GM23338 (cell line): ENCODE measurements at regions not wholly inside any gene's neighbourhood (a gene's known extent, or its start where the extent isn't known, plus 50 kb on each side); places are given as distances from the start of the nearest gene placed in this dataset.

ENCODE experiments used
- CREB1 ChIP-seq: fragments of 250-450 bp; sonication (Bioruptor Pico); IDR thresholded peaks from 2 replicates; pipeline ENCODE4 v1.5.0; 2020; ENCODE audit warnings: low read depth, mild to moderate bottlenecking, moderate library complexity
- EZH2 ChIP-seq: fragments of 200-600 bp; sonication (generic); IDR thresholded peaks from one replicate; pipeline ENCODE4 v1.8.0; 2017; ENCODE audit warnings: antibody characterized with exemption, mild to moderate bottlenecking, low read depth; ENCODE audit not compliant: unreplicated experiment
- EZH2phosphoT487 ChIP-seq: fragments of 200-600 bp; sonication (generic); IDR thresholded peaks from one replicate; pipeline ENCODE4 v1.8.1; 2018; ENCODE audit warnings: antibody characterized with exemption; ENCODE audit not compliant: unreplicated experiment
- JUNB ChIP-seq: IDR thresholded peaks from one replicate; pipeline ENCODE4 v1.6.1; 2016; ENCODE audit warnings: antibody characterized with exemption; ENCODE audit not compliant: unreplicated experiment
- NANOG ChIP-seq: IDR thresholded peaks from 2 replicates; pipeline ENCODE4 v1.6.1; 2016; ENCODE audit warnings: antibody characterized with exemption, borderline replicate concordance
- POLR2AphosphoS5 ChIP-seq: IDR thresholded peaks from 2 replicates; pipeline ENCODE4 v1.6.1; 2016; ENCODE audit warnings: antibody characterized with exemption, low read depth
- ZNF114 ChIP-seq: fragments of 250-450 bp; sonication (Bioruptor Pico); IDR thresholded peaks from 2 replicates; pipeline ENCODE4 v1.5.0; 2020; ENCODE audit warnings: mild to moderate bottlenecking, moderate library complexity
- ZNF331 ChIP-seq: fragments of 250-450 bp; sonication (Bioruptor Pico); IDR thresholded peaks from 2 replicates; pipeline ENCODE4 v1.5.0; 2020; ENCODE audit warnings: low read depth, mild to moderate bottlenecking, moderate library complexity
- TF ChIP-seq, protein P1 (sequence below), 2 experiments: fragments of 200-600 bp in 1 of 2; sonication (generic) in 1 of 2; conservative IDR thresholded peaks; 2 replicates each; pipeline versions ENCODE4 v1.5.1 to v1.6.1; 2016 to 2017; ENCODE audit warnings: antibody characterized with exemption in 2 of 2, low read depth in 2 of 2, mild to moderate bottlenecking in 2 of 2, moderate library complexity in 1 of 2
- TF ChIP-seq, protein P2 (sequence below): fragments of 250-450 bp; sonication (Bioruptor Pico); IDR thresholded peaks from 2 replicates; pipeline ENCODE4 v1.5.0; 2020; ENCODE audit warnings: mild to moderate bottlenecking, moderate library complexity
- TF ChIP-seq, protein P3 (sequence below): IDR thresholded peaks from one replicate; pipeline ENCODE4 v1.6.1; 2018; ENCODE audit warnings: antibody characterized with exemption; ENCODE audit not compliant: unreplicated experiment
- TF ChIP-seq, protein P4 (sequence below): IDR thresholded peaks from 2 replicates; pipeline ENCODE4 v1.6.1; 2016; ENCODE audit warnings: antibody characterized with exemption

DNA sequence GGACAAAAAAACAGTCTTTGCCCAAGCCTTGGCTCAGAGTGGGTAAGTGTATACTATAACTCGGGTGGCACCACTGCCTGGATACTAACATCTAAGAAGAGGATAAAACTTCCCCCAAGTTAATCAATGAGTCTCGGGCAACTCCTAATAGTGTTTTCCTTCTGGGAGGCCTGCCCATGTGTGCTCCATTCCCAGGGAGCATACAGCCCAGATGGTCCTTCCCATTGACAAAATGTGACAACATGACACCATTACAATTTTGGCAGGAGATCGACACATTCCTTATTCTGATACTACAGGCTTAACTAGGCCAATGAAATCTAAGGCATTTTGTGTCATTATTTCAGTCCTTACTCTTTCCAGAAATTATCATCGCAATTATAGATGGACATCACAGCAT lies 52.7 kb upstream of the CRIM1 start:
- TF ChIP-seq, protein P1, sequence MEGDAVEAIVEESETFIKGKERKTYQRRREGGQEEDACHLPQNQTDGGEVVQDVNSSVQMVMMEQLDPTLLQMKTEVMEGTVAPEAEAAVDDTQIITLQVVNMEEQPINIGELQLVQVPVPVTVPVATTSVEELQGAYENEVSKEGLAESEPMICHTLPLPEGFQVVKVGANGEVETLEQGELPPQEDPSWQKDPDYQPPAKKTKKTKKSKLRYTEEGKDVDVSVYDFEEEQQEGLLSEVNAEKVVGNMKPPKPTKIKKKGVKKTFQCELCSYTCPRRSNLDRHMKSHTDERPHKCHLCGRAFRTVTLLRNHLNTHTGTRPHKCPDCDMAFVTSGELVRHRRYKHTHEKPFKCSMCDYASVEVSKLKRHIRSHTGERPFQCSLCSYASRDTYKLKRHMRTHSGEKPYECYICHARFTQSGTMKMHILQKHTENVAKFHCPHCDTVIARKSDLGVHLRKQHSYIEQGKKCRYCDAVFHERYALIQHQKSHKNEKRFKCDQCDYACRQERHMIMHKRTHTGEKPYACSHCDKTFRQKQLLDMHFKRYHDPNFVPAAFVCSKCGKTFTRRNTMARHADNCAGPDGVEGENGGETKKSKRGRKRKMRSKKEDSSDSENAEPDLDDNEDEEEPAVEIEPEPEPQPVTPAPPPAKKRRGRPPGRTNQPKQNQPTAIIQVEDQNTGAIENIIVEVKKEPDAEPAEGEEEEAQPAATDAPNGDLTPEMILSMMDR (conservative IDR thresholded peaks at IDR 0.05; ENCODE audit: low read depth in 2 of 2): no peak
- TF ChIP-seq, protein P2, sequence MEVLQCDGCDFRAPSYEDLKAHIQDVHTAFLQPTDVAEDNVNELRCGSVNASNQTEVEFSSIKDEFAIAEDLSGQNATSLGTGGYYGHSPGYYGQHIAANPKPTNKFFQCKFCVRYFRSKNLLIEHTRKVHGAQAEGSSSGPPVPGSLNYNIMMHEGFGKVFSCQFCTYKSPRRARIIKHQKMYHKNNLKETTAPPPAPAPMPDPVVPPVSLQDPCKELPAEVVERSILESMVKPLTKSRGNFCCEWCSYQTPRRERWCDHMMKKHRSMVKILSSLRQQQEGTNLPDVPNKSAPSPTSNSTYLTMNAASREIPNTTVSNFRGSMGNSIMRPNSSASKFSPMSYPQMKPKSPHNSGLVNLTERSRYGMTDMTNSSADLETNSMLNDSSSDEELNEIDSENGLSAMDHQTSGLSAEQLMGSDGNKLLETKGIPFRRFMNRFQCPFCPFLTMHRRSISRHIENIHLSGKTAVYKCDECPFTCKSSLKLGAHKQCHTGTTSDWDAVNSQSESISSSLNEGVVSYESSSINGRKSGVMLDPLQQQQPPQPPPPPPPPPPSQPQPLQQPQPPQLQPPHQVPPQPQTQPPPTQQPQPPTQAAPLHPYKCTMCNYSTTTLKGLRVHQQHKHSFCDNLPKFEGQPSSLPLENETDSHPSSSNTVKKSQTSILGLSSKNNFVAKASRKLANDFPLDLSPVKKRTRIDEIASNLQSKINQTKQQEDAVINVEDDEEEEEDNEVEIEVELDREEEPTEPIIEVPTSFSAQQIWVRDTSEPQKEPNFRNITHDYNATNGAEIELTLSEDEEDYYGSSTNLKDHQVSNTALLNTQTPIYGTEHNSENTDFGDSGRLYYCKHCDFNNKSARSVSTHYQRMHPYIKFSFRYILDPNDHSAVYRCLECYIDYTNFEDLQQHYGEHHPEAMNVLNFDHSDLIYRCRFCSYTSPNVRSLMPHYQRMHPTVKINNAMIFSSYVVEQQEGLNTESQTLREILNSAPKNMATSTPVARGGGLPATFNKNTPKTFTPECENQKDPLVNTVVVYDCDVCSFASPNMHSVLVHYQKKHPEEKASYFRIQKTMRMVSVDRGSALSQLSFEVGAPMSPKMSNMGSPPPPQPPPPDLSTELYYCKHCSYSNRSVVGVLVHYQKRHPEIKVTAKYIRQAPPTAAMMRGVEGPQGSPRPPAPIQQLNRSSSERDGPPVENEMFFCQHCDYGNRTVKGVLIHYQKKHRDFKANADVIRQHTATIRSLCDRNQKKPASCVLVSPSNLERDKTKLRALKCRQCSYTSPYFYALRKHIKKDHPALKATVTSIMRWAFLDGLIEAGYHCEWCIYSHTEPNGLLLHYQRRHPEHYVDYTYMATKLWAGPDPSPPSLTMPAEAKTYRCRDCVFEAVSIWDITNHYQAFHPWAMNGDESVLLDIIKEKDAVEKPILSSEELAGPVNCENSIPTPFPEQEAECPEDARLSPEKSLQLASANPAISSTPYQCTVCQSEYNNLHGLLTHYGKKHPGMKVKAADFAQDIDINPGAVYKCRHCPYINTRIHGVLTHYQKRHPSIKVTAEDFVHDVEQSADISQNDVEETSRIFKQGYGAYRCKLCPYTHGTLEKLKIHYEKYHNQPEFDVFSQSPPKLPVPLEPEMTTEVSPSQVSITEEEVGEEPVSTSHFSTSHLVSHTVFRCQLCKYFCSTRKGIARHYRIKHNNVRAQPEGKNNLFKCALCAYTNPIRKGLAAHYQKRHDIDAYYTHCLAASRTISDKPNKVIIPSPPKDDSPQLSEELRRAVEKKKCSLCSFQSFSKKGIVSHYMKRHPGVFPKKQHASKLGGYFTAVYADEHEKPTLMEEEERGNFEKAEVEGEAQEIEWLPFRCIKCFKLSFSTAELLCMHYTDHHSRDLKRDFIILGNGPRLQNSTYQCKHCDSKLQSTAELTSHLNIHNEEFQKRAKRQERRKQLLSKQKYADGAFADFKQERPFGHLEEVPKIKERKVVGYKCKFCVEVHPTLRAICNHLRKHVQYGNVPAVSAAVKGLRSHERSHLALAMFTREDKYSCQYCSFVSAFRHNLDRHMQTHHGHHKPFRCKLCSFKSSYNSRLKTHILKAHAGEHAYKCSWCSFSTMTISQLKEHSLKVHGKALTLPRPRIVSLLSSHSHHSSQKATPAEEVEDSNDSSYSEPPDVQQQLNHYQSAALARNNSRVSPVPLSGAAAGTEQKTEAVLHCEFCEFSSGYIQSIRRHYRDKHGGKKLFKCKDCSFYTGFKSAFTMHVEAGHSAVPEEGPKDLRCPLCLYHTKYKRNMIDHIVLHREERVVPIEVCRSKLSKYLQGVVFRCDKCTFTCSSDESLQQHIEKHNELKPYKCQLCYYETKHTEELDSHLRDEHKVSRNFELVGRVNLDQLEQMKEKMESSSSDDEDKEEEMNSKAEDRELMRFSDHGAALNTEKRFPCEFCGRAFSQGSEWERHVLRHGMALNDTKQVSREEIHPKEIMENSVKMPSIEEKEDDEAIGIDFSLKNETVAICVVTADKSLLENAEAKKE: no peak
- TF ChIP-seq EZH2phosphoT487: no peak
- no peak for TF ChIP-seq EZH2
- TF ChIP-seq, protein P3, sequence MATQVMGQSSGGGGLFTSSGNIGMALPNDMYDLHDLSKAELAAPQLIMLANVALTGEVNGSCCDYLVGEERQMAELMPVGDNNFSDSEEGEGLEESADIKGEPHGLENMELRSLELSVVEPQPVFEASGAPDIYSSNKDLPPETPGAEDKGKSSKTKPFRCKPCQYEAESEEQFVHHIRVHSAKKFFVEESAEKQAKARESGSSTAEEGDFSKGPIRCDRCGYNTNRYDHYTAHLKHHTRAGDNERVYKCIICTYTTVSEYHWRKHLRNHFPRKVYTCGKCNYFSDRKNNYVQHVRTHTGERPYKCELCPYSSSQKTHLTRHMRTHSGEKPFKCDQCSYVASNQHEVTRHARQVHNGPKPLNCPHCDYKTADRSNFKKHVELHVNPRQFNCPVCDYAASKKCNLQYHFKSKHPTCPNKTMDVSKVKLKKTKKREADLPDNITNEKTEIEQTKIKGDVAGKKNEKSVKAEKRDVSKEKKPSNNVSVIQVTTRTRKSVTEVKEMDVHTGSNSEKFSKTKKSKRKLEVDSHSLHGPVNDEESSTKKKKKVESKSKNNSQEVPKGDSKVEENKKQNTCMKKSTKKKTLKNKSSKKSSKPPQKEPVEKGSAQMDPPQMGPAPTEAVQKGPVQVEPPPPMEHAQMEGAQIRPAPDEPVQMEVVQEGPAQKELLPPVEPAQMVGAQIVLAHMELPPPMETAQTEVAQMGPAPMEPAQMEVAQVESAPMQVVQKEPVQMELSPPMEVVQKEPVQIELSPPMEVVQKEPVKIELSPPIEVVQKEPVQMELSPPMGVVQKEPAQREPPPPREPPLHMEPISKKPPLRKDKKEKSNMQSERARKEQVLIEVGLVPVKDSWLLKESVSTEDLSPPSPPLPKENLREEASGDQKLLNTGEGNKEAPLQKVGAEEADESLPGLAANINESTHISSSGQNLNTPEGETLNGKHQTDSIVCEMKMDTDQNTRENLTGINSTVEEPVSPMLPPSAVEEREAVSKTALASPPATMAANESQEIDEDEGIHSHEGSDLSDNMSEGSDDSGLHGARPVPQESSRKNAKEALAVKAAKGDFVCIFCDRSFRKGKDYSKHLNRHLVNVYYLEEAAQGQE: no peak
- TF ChIP-seq JUNB: no peak
- TF ChIP-seq NANOG: no peak
- no peak for TF ChIP-seq CREB1 (CRISPR knock-in tag)
- no peak for TF ChIP-seq ZNF331
- TF ChIP-seq POLR2AphosphoS5: no peak
- no peak for TF ChIP-seq ZNF114 (CRISPR knock-in tag)
- TF ChIP-seq, protein P4, sequence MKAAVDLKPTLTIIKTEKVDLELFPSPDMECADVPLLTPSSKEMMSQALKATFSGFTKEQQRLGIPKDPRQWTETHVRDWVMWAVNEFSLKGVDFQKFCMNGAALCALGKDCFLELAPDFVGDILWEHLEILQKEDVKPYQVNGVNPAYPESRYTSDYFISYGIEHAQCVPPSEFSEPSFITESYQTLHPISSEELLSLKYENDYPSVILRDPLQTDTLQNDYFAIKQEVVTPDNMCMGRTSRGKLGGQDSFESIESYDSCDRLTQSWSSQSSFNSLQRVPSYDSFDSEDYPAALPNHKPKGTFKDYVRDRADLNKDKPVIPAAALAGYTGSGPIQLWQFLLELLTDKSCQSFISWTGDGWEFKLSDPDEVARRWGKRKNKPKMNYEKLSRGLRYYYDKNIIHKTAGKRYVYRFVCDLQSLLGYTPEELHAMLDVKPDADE: no peak
